ENCODE measurements at regions not wholly inside any gene's neighbourhood (a gene's known extent, or its start where the extent isn't known, plus 50 kb on each side); places are given as distances from the start of the nearest gene placed in this dataset.

- CTCF ChIA-PET, result no interaction called here
Measured at GRCh38 chr4:34178476-34178875, 2065.8 kb downstream of the ARAP2 start.

GRCh38 chr4:34181311-34181841 is 2062.9 kb downstream of the ARAP2 start:
- ChIA-PET POLR2A (no interaction called here), CTCF (no interaction called here)

More at GRCh38 chr4:34178476-34178875, 2065.8 kb downstream of the ARAP2 start:
- POLR2A ChIA-PET, result no interaction called here

GRCh38 chr4:34181891-34182290 is 2062.4 kb downstream of the ARAP2 start:
- POLR2A ChIA-PET, result no interaction called here
- CTCF ChIA-PET, result no interaction called here

GRCh38 chr4:34182306-34182705 is 2062.0 kb downstream of the ARAP2 start:
- ChIA-PET POLR2A (no interaction called here), CTCF (no interaction called here)

- POLR2A ChIA-PET, result no interaction called here
- CTCF ChIA-PET, result no interaction called here
Measured at GRCh38 chr4:34183926-34184325, 2060.4 kb downstream of the ARAP2 start.

GRCh38 chr4:34187056-34187455 is 2057.3 kb downstream of the ARAP2 start:
- POLR2A ChIA-PET, result no interaction called here
- CTCF ChIA-PET, result no interaction called here

- POLR2A ChIA-PET, result no interaction called here
- CTCF ChIA-PET, result no interaction called here
Measured at GRCh38 chr4:34191443-34191842, 2052.9 kb downstream of the ARAP2 start.

GRCh38 chr4:34193451-34194154 is 2050.7 kb downstream of the ARAP2 start:
- CTCF ChIA-PET, result no interaction called here

GRCh38 chr4:34194585-34194984 is 2049.7 kb downstream of the ARAP2 start:
- ChIA-PET CTCF (no interaction called here), POLR2A (no interaction called here)

More at GRCh38 chr4:34193451-34194154, 2050.7 kb downstream of the ARAP2 start:
- POLR2A ChIA-PET, result no interaction called here

- POLR2A ChIA-PET, result no interaction called here
- CTCF ChIA-PET, result no interaction called here
Measured at GRCh38 chr4:34196375-34196774, 2047.9 kb downstream of the ARAP2 start.

- POLR2A ChIA-PET, result no interaction called here
Measured at GRCh38 chr4:34198966-34199365, 2045.3 kb downstream of the ARAP2 start.

GRCh38 chr4:34200535-34200934 is 2043.8 kb downstream of the ARAP2 start:
- ChIA-PET CTCF (no interaction called here), POLR2A (no interaction called here)

More at GRCh38 chr4:34198966-34199365, 2045.3 kb downstream of the ARAP2 start:
- CTCF ChIA-PET, result no interaction called here

- CTCF ChIA-PET, result no interaction called here
Measured at GRCh38 chr4:34202154-34202553, 2042.2 kb downstream of the ARAP2 start.

GRCh38 chr4:34220601-34221000 is 2023.7 kb downstream of the ARAP2 start:
- POLR2A ChIA-PET, result no interaction called here
- CTCF ChIA-PET, result no interaction called here

More at GRCh38 chr4:34202154-34202553, 2042.2 kb downstream of the ARAP2 start:
- POLR2A ChIA-PET, result no interaction called here

- ChIA-PET CTCF (no interaction called here), POLR2A (no interaction called here)
Measured at GRCh38 chr4:34221986-34222385, 2022.3 kb downstream of the ARAP2 start.

- ChIA-PET CTCF (no interaction called here), POLR2A (no interaction called here)
Measured at GRCh38 chr4:34236118-34236517, 2008.2 kb downstream of the ARAP2 start.

GRCh38 chr4:34245276-34245675 is 1999.0 kb downstream of the ARAP2 start:
- ChIA-PET CTCF (no interaction called here), POLR2A (no interaction called here)

- ChIA-PET CTCF (no interaction called here), POLR2A (no interaction called here)
Measured at GRCh38 chr4:34250562-34250961, 1993.8 kb downstream of the ARAP2 start.

GRCh38 chr4:34253239-34253638 is 1991.1 kb downstream of the ARAP2 start:
- ChIA-PET POLR2A (no interaction called here), CTCF (no interaction called here)

GRCh38 chr4:34258176-34258575 is 1986.1 kb downstream of the ARAP2 start:
- ChIA-PET CTCF (no interaction called here), POLR2A (no interaction called here)

GRCh38 chr4:34261799-34262314 is 1982.5 kb downstream of the ARAP2 start:
- ChIA-PET POLR2A (no interaction called here), CTCF (no interaction called here)

GRCh38 chr4:34269613-34270012 is 1974.7 kb downstream of the ARAP2 start:
- CTCF ChIA-PET, result no interaction called here
- POLR2A ChIA-PET, result no interaction called here

All from activated CD8-positive, alpha-beta memory T cell treated with anti-CD3 and anti-CD28 coated beads for 36 hours (primary cell).